ENCODE measurements at regions not wholly inside any gene's neighbourhood (a gene's known extent, or its start where the extent isn't known, plus 50 kb on each side); places are given as distances from the start of the nearest gene placed in this dataset.

DNA sequence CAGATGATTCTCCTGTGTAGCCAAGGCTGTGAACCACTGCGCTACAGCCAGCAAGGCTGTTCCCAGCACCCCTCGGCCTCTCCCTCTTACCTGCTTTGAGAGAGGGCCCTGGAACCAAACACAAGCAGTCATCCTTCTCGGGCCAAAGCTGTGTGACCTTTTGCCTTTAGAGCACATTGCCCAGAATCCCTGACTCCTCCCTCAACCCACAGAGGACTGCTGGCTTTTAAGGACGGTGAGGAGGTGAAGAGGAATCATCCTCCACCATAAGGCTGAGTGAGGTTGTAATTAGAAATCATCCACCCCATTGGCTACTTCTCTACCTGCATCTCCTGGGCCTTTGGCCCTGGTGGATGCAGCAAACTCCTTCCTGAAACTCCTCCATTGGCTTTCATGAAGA lies 93.6 kb upstream of the PJA1 start:
- no peak for DNase-seq (ENCODE audit: extremely low read depth, low read depth)
- H3K4me3 ChIP-seq (replicated peaks; ENCODE audit: low read depth, low read length), result no peak overlapping the region
- TF ChIP-seq, protein P1, sequence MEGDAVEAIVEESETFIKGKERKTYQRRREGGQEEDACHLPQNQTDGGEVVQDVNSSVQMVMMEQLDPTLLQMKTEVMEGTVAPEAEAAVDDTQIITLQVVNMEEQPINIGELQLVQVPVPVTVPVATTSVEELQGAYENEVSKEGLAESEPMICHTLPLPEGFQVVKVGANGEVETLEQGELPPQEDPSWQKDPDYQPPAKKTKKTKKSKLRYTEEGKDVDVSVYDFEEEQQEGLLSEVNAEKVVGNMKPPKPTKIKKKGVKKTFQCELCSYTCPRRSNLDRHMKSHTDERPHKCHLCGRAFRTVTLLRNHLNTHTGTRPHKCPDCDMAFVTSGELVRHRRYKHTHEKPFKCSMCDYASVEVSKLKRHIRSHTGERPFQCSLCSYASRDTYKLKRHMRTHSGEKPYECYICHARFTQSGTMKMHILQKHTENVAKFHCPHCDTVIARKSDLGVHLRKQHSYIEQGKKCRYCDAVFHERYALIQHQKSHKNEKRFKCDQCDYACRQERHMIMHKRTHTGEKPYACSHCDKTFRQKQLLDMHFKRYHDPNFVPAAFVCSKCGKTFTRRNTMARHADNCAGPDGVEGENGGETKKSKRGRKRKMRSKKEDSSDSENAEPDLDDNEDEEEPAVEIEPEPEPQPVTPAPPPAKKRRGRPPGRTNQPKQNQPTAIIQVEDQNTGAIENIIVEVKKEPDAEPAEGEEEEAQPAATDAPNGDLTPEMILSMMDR (IDR thresholded peaks at IDR 0.05; ENCODE audit: low read depth, low read length, missing control alignments), result no peak

DNA sequence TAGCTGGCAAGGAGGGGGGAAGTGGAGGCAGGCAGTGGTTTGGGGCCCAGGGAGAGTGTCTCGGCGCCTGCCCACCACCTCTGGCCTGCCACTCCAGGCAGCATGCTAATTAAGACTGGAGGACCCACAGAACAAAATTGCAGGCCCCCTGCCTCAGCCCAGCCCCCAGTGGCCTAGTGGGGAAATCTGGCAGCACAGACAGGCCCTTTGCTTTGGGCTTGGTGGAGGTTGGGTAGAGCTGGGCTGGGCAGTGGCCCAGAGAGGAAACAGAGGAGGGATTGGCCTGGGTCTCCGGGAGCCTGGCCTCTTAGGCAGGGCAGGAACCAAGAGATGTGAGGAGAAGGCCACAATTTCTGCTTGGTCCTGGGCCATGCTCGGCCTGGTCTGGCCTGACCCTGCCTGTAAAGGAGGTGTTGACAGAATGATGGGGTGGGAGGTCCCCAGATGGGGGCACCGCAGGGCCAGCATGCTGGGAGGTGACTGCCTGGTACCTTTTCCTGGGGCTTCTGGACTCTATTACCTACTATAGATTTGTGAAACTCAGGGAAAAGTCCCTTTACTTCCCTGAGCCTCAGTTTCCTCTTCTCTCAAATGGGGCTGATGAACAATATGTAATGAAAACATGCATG lies 92.4 kb upstream of the PJA1 start:
- TF ChIP-seq, protein P1 (IDR thresholded peaks at IDR 0.05; ENCODE audit: low read depth, low read length, missing control alignments), result no peak
- no peak for DNase-seq (ENCODE audit: extremely low read depth, low read depth)

GRCh38 chrX:69256291-69256565 lies 91.0 kb upstream of the PJA1 start:
- no peak for DNase-seq (ENCODE audit: extremely low read depth, low read depth)
- TF ChIP-seq, protein P1 (IDR thresholded peaks at IDR 0.05; ENCODE audit: low read depth, low read length, missing control alignments), result no peak
- no peak overlapping the region for H3K4me3 ChIP-seq (replicated peaks; ENCODE audit: low read depth, low read length)

More for the DNA sequence above, 92.4 kb upstream of the PJA1 start:
- H3K4me3 ChIP-seq (replicated peaks; ENCODE audit: low read depth, low read length), result no peak overlapping the region

DNA sequence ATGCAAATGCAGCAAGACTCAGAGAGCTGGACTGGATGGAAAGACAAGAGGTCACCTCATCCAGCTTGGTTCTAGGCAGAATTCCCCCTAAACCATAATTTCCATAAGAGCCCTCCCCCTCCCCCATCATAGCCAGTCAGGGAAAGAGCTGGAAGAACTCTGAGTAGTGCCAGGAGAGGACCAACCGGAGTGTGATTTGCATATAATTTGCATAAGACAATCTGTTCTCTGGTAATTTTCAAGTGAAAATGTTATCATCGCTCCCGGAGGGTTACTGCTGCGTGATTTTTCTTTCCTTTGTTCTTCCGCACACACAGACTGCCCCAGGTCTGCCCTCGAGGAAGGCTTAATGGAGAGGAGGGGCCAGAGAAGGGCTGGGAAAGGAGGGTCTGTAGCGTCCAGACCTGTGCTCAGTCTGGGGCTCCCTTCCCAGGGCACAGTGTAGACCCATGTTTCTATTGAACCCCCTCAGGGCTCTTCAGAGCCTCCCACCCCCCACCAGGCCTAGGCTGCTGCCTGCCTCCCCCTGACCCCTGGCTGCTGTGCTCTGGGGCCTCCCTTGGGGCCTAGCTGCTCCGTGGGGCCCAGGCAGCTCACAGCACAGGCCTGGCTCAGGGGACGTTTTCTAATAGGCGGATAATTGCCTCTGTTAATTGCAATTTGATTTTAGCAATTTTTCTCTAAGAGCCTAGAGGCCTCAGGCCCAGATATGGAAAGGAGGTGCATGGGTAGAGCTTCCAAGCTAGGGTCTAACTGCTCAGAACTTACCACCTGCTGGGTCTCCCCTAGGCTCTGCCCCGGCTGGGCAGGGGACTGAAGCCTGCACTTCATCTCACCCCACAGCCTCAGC lies 90.4 kb upstream of the PJA1 start:
- TF ChIP-seq, protein P1 (IDR thresholded peaks at IDR 0.05; ENCODE audit: low read depth, low read length, missing control alignments), result no peak
- H3K4me3 ChIP-seq (replicated peaks; ENCODE audit: low read depth, low read length), result no peak overlapping the region
- DNase-seq (ENCODE audit: extremely low read depth, low read depth), result no peak

GRCh38 chrX:69253821-69254220 lies 88.6 kb upstream of the PJA1 start:
- DNase-seq (ENCODE audit: extremely low read depth, low read depth), result no peak
- TF ChIP-seq, protein P1 (IDR thresholded peaks at IDR 0.05; ENCODE audit: low read depth, low read length, missing control alignments), result no peak
- H3K4me3 ChIP-seq (replicated peaks; ENCODE audit: low read depth, low read length), result no peak overlapping the region

DNA sequence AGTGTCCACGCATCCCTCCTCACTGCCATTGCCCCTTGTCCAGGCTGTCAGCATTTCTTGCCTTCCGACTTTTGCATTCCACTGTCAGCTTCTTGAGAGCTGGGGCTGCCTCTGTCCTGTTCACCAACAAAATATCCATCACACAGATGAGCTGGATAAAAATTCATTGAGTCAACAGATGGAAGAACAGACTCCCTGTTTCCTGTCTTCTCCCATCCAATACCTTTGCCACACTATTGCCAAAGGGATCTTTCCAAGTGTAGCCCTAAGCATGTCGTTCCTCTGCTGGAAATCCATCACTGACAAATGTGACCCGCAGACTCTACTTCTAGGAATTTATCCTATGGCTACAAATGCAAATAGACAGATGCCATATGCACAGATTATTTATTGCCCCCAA lies 78.0 kb upstream of the PJA1 start:
- no peak for DNase-seq (ENCODE audit: extremely low read depth, low read depth)
- TF ChIP-seq, protein P1 (IDR thresholded peaks at IDR 0.05; ENCODE audit: low read depth, low read length, missing control alignments), result no peak
- H3K4me3 ChIP-seq (replicated peaks; ENCODE audit: low read depth, low read length), result no peak overlapping the region

All from HFF-Myc (cell line).